Fibroblast of the conjunctiva (primary cell): ENCODE measurements at regions not wholly inside any gene's neighbourhood (a gene's known extent, or its start where the extent isn't known, plus 50 kb on each side); places are given as distances from the start of the nearest gene placed in this dataset.

Source experiments
- DNase-seq: peaks from one replicate; pipeline ENCODE4 v3.0.0-alpha.2; 2010; ENCODE audit warnings: low read depth

DNA sequence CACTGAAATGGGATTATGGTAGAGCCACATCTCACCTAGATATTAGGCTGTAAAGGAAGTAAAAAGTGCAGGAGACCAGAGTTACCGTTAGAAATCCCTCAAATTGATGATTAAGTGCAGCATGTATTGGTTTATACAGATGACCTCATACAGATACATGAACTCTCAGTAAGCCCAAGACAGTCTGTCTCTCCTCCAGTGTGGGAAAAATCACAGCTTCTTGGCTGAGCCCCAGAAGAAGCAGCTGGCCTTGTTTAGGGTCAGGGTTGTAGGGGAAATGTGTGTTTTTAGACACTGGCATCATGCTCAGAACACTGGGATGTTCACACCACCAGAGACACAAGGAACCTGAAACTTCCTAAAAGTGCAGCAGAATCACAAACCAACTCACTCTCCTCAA is 135.9 kb downstream of the KATNIP start:
- DNase-seq: peak; percentile 20

DNA sequence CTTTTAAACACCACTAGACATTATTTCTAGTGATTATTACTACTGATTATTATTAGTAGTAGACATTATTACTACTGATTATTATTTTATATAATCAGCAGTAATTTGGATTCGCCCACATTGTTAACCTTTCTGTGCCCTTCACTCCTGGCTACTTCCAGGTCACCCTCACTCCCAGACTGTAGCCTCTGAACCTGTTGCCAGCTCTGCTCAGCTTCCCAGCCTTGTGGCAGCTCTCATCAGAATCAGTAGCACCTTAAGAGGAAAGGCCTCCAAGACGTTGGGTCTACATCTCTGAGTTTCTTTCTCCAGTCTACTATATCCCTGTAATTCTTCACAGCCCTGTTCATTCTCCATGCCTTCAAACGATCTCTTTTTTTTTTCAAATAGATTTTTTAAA is 137.0 kb downstream of the KATNIP start:
- DNase-seq: no peak

DNA sequence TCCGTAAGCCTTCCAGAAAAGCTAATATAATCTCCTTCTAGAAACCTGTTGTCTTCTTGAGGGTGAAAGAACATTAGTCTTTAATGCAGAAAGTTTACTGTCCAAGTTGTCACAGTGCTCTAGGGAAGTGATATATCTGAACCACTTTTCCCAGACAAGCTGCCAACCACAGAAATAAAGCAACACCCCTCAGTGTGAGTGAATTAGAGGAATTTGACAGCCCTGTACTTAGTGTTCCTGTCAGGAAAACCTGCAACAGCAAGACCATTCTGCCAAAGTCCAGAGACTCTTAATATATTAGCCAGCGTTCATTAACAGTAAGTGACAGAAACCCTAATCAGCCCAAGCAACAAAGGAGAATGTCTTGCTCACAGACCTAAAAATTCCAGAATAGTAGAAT is 137.7 kb downstream of the KATNIP start:
- DNase-seq: no peak

DNA sequence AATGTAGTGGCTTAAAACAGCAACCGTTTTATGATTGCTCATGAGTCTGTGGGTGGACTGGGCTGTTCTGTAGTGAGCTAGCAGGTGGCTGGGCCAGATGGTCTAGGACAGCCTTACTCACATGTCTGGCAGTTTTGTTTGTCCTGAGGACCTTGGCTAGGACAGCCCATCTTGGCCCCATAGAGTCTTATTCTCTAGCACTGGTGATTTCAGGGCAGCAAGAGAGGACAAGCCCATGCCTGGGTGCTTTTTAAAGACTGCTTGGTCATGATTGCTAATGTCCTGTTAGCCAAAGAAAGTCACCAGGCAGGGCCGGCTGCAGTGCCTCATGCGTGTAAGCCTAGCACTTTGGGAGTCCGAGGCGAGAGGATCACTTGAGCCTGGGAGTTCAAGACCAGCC is 139.8 kb downstream of the KATNIP start:
- DNase-seq: no peak

DNA sequence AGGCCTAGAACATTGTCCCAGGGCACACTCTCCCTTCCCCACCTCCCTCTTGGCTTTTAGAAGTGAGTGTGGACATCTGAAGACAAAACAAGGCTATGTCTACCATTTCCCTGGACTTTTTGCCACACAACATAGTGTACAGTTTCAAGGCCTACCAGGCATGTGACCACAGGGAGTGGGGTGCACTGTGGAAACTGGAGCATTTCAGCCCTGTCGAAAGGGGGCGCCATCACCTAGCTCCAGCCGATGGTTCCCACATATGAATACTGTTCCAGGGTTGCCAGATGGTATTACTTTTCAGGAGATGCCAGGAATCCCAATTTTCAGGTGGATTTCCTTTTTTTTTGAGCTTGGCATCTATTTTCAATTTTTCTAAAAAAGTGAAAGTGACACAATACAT is 140.7 kb downstream of the KATNIP start:
- peak; percentile 2 for DNase-seq

DNA sequence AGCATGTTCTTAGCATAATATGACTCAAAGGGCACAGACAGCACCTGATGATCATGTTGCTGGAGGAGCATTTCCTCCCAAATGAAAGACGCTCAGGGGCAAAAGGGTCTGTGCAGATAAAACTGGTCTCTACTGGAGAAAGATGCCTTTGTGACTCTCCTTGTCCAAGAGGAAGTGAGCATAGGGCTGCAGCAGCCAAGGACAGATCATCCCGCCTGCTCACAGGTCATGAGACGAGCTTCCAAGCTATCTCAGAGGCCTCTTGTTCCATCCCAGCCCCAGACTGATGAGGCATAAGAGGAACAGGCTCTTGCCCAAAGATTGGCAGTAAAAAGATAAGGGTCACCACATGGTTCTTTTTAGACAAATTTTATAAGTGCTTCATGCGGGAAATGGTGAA is 141.8 kb downstream of the KATNIP start:
- no peak for DNase-seq

DNA sequence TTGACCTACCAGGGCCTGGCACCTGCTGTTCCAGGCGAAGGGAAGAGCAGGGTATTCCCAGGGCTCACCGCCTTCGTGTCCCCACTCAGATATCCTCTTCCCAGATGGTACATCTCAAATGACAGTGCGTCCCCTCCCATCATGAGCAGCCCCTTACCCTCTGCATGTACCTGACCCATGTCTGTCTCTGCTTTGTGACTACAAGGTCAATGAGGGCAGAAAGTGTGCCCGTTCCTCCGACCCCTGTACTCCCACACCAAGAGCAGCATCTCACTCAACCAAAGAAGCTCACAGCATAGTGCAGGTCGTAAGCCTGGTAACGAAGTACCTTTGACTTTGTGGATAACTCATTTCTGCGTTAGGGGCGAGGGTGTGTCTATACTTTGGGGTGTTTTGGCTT is 142.6 kb downstream of the KATNIP start:
- no peak for DNase-seq

DNA sequence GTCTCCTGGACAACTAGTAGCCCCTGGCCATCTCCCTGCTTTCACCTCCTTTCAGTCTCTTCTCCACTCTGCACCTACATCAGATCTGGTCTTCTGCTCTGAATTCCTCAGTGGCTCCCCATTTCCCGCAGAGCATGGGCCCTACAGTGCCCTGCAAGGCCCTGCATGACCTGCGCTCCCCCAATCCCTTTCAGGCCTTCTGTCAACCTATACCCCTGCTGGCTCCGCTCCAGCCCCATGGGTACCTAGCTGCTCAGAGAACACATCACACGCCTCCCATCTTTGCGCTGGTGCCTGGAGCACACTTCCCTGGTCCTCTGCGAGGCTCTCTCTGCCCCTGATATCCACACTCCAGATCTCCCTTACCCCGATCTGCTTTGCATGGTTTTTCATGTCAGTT is 145.2 kb downstream of the KATNIP start:
- no peak for DNase-seq

DNA sequence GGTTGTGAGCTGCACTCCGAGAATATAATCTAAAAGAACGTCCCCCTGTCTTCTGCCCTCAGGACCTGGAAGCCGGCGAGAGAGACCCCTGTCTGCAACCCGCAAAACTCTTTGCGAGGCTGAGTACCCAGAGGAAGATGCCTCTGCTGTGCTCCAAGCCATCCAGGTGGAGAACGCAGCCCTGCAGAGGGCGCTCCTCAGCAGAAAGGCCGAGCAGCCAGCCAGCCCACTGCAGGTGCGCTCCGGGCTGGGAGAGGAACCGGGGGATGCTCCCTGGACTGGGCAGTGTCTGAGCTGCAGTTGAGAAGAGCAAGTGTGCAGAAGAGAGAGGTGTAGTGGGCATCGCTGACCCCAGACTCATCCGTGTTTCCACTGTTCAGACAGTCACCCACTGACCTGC is 148.3 kb downstream of the KATNIP start:
- no peak for DNase-seq

DNA sequence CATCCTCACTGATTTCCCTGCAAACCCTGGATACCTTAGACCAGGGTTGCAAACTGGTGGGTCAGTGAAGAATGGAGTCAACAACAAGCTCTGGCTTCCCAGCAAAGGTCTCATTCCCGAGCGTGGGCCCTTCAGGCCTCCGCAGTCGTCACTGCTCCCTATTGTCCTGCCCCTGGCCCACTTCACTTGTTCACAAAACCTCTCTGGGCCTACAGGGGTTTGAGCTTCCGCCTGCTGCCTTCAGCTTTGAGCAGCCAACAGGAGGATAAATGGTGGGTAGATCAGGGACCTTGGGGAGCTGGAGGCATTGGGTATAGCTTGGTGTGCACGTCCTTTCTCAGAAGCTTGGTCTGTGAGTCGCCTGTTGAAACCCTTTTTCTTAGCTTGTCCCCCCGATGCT is 148.8 kb downstream of the KATNIP start:
- no peak for DNase-seq

DNA sequence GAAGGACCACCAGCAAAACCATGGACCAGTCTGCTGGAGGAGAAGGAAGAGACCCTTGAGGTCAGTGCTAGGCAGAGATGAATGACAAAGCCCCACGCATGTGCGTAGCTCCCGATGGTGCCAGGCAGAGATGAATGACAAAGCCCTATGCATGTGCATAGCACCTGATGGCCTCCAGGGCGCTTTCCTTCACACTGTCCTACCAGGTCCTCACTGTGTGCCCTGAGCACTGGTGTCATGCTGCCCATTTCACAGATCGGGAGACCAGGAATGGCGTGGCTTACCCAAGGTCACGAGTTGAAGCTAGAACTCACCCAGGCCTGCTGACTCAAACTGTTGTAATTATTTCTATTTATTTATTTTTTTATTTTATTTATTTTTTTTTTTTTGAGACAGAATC is 149.6 kb downstream of the KATNIP start:
- DNase-seq: no peak

DNA sequence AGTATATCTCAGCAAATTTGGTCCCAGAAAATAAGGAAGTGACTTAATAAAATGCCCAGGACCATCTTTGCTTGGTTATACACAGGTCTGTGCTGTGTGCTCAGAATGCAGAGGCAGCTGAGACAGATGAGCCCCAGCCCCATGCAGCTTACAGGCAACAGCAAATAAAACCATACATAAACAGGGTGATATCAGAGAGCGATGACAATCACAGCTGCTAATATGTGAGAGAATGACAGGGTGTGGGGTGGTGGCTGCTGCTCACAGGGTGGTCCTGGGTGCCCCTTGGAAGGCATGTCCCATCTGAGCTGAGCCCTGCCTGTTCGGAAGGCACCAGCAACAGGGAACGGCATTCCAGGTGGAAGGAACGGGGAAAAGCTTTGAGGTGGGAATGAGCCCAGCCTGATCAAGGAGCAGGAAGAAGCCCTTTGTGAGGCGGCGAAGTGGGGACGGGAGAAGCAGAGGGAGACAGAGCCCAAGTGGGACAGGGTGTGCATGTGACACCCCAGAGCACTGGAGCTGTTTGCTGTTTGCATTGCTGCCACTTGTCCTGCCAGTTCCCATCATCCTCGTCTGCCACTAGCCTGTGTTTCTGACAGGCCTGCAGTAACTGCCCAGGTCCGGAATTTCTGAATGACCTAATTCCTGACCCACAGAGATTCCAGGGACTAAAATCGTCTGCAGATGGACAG is 150.5 kb downstream of the KATNIP start:
- DNase-seq: no peak

DNA sequence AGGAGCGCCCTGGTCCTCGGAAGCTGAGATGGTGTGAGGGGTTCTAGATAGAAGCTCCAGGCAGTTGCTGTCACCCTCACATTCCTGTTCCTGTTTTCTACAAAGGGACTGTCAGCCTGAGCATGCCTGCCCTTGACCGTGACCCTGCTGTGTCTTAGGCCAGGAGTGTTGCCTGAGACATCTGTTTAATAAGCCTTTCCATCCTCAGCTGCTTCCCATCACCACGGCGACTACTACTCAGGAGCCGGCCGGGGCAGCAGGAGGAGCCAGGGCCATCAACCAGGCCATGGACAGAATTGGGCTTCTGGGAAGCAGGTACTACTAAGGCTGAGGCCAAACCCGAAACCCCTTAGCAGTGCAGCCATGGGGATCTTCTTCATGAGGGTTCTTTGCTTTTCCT is 151.4 kb downstream of the KATNIP start:
- DNase-seq: no peak

DNA sequence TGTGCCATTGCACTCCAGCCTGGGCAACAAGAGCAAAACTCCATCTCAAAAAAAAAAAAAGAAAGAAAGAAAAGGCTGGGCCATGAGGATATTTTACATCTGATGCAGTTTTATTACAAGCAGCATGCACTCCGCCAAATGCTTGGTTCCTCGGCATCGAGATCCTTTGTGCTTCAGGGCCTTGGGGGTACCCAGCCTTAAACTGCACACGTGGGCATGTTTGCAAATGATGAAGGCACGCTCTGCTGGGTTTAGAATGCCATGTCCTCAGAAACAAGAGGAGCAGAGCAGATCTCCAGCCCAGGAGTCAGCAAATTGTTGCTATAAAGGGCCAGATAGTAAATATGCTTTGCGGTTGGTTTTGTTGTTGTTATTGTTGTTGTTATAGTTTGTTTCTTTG is 153.2 kb downstream of the KATNIP start:
- DNase-seq: no peak

DNA sequence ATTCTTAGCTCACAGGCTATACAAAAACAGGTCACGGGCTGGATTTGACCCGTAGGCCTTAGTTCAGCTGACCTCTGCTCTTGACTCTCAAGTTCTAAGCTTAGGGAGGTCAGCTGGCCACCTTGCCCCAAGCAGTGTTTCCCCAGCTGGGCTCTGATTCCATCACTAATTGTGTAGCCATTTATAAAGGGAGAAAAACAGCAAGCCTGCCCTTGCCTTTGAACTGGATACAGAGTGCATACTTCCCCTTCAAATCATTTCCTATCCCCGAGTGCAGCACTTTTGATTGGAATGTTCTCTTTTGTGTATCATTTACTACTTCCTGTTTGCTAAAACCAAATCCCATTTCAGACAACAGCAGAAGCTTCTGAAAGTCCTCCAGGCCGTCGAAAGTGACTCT is 153.6 kb downstream of the KATNIP start:
- no peak for DNase-seq

DNA sequence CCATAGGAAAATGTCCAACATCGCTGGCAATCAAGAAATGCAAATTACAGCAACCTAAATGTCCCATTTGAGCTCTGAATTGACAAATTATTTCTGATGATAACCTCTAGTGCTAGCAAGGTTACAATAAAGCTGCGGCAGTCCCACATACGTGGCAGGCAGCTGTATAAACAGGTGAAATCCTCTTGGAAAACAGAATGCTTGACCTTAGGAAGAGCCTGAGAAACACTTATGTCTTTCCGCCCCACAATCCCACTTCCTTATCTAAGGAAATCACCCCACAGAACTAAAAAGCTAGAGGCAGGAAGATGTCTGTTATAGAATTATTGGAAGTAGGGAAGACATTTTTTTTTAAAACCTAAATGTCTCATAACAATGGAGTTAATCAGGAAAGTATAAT is 154.3 kb downstream of the KATNIP start:
- no peak for DNase-seq

DNA sequence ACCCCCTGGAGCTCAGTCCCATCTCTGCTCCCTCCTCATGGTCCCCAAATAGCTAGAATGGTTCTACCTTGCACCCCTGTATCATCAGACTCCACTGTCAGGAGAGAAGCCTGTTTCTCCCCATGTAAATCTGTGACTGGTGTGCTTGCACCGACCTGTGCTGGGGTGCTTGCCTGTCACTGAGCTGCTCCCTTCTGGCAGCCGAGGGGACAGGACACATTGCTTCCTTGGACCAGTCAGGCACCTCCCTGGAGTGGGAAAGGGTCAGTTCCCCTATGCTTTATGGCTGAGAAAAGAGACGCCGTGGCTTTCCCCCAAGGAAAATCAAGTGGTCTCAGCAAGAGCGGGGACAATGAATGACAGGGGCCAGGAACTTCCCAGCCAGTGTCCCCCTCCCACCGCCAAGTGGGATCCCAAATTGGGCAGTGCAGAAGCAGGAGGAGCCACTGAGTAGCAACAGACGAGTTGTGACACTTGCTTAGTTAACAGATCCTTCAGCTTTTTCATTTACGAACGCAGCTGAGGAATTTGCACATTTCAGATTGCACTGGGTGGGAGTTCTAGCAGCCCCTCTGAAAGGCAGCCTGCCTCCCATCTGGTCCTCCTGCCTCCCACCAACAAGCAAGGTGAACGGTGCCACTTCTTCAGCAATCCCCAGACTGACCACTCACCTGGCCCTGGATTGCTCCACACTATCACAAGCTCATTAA is 156.4 kb downstream of the KATNIP start:
- no peak for DNase-seq

DNA sequence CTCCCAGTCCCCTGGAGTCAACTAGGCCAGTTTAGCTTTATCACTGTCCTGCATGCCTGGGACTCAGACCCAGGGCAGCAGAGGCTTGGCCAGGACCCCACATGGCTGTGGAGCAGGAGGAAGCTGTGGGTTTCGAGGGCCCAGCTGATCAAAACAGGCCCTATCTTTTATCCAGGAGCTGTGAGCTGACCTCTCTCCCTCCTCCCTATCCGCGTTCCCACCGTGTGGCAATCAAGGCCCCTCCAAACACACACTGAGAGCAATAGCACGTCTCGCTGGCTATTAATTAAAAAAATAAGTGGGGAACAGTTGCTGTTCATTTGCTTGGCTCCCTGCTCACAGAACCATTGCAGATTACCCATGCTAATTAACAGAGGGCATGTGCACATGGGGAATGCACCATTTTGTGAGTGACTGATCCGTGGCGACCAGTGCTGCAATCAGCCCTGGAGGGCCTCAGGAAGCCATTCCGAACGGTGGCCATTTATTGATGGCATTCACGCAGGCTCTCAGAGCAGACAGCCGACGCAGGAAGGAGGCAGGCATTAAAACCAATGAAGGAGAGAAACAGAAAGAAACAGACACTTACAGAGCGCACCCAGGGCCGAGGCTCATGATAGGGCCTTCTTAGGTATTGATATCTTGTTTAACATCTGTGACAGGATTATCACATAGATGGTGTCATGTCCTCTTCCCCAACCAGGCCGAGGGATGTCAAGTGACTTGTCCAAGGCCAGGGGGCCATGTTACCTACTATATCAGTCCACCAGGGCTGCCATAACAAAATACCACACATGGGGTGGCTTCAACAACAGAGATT is 157.1 kb downstream of the KATNIP start:
- DNase-seq: no peak

DNA sequence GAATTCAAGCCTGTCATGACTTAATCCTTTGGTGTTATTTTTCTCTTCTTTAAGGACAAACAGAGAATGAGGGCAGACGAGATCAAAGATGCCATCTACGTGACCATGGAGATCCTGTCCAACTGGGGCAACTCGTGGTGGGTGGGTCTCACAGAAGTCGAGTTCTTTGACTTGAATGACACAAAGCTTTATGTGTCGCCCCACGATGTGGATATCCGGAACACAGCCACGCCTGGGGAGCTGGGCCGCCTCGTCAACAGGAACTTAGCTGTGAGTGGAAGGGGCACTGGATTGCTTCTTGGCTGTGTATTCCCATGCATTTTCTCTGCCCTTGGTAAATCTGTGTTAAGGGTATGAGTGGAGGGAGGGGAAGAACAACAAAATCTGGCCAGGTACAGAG is 158.7 kb downstream of the KATNIP start:
- no peak for DNase-seq

DNA sequence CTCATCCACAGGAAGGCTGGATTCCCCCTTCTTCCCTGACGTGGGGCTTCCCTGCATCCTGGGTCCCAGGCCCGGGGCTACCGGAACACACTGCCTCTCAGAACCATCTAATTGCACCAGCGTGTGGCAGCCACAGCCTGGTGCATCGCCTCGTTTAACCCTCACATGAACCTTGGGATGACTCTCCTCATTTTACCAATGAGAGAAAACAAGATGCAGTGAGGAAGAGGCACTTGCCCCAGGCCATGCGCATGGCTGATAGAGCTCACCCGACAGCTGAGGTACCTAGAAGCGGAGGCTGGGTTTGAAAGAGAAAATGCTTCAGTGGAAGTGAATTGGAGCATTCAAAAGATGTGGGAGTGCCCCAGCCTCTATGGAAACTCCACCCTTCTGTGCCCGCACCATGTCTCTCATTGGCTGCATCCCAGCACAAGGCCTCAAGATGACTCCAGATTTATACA is 162.3 kb downstream of the KATNIP start:
- no peak for DNase-seq

DNA sequence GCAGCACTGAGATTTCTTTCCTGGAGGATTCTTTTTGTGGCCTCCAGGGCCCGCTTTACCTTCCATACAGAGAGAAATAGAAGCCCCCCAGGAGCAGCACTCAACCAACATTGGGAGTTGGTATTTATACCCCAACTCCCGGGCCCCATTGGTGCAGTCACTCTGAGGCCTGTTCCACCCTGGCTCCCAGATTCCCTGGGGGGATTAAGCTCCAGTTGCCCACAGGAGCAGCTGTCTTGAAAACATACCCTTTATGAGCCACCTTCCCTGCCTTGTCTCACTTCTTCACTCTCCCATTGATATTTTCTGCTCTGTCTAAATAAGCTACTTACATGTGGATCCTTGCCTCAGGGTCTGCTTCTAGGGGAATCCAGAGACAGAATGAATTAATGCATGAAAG is 167.8 kb downstream of the KATNIP start:
- no peak for DNase-seq

DNA sequence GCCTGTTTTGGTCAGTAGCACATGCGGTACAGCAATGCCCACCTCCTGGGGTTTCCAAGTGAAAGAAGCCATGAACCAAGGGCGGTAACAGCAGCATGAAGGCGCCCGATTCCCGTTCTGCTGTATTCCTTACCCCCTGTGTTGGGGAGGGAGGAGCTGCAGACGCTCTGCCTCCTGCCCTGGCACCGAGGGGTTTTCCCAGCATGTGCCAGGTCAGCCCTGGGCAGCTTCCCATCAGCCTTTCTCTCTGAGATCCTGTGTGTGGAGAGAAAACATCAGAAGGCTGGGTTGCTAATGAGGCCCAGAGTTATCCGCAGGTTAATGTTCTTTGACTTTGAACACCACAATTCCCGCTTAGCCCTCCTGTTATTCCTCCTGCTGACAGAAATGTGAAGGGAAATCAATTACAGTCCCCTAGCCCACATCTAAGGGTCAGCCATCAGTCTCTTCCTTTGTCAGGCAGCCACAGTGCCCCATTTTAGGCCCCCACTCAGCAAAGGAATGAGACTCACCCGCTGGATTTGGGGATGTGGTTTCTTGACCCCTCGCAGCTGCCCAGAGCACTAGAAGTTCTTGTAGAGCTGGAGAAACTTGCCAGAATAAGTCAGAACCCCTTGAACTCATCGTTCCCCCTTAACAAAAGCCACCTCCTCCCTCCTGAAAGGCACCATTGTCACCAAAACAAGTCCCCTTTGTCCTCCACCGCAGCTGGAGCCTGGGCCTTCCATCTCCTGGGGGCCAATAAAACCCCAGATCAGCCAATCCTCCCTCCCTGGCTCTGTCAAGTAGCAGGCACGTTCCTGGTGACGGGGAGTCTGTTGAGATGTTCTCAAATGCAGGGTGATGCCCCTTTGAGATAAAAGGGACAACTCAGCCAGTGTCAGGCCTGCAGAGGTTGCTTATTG is 168.5 kb downstream of the KATNIP start:
- DNase-seq: no peak
